ENCODE measurements at regions not wholly inside any gene's neighbourhood (a gene's known extent, or its start where the extent isn't known, plus 50 kb on each side); places are given as distances from the start of the nearest gene placed in this dataset.

GRCh38 chr5:124403281-124403680, 343.2 kb downstream of the ZNF608 start:
- WGBS = 95% methylated on average over 2 of the region's 2 CpGs

GRCh38 chr5:124402144-124402581, 344.3 kb downstream of the ZNF608 start:
- no peaks in the 10 kb centered on the region for H3K9me3 ChIP-seq (ENCODE audit: insufficient read depth, low read depth, low read length)
- no peaks in the 10 kb centered on the region for H3K36me3 ChIP-seq (ENCODE audit: insufficient read depth, low read length)
- WGBS = 73% methylated on average over 3 of the region's 3 CpGs
- H3K27me3 ChIP-seq (ENCODE audit: insufficient read depth, low read length) = no peaks in the 10 kb centered on the region
- no peak overlapping the region for H3K4me3 ChIP-seq (ENCODE audit: low read length)
- peaks cover 6% of the 10 kb centered on the region; the same call in 1 of the 2 replicates for H3K4me1 ChIP-seq (ENCODE audit: insufficient read depth, low read length)
- H3K27ac ChIP-seq (ENCODE audit: low read depth, low read length) = no peak overlapping the region
- no peak overlapping the region for H3K9ac ChIP-seq (ENCODE audit: low read depth, low read length)

More at GRCh38 chr5:124403281-124403680, 343.2 kb downstream of the ZNF608 start:
- no peaks in the 10 kb centered on the region for H3K9me3 ChIP-seq (ENCODE audit: insufficient read depth, low read depth, low read length)
- no peaks in the 10 kb centered on the region for H3K36me3 ChIP-seq (ENCODE audit: insufficient read depth, low read length)
- H3K27me3 ChIP-seq (ENCODE audit: insufficient read depth, low read length) = no peaks in the 10 kb centered on the region
- H3K4me1 ChIP-seq (ENCODE audit: insufficient read depth, low read length) = peaks cover 6% of the 10 kb centered on the region; the same call in 1 of the 2 replicates
- no peak overlapping the region for H3K27ac ChIP-seq (ENCODE audit: low read depth, low read length)
- H3K9ac ChIP-seq (ENCODE audit: low read depth, low read length) = no peak overlapping the region
- no peak overlapping the region for H3K4me3 ChIP-seq (ENCODE audit: low read length)

DNA sequence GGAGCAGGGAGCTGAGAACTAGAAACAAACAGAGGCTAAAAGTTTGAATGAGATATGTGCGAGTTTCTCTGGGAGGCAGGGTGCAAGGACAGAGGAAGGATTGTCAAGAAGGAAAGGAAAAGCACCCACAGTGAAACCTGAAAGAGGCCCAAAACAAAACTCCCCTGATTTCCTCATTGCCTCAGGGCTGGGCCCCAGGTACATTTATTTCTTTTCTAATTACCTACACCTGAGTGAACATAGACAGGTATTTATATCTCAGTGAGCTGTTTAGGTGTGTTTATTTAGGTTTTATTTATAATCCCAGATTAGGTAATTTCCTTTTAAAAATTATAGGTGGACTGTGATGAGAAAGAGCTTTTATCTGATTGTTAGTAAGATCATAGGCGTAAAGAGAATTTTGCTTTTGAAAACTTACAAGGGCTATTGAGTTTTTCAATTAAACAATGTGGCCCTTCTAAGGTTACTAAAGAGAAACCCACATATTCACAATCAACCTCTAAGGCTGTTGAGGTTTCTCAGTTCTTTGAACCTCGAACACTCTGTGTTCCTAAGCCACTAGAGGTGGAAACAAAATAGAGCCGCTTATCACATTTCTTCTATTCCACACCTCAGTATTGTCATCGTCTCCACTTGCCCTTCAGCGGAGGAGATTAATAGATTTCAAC, 344.8 kb downstream of the ZNF608 start:
- Histone ChIP-seq H3K27ac (ENCODE audit: low read depth, low read length) (no peak overlapping the region), H3K9ac (ENCODE audit: low read depth, low read length) (no peak overlapping the region)

GRCh38 chr5:124399426-124399961, 346.9 kb downstream of the ZNF608 start:
- WGBS = 74% methylated on average over 2 of the region's 3 CpGs
- Histone ChIP-seq H3K27ac (ENCODE audit: low read depth, low read length) (no peak overlapping the region), H3K4me3 (ENCODE audit: low read length) (no peak overlapping the region), H3K4me1 (ENCODE audit: insufficient read depth, low read length) (peaks cover 7% of the 10 kb centered on the region; the same call in 1 of the 2 replicates), H3K9ac (ENCODE audit: low read depth, low read length) (no peak overlapping the region), H3K27me3 (ENCODE audit: insufficient read depth, low read length) (no peaks in the 10 kb centered on the region), H3K36me3 (ENCODE audit: insufficient read depth, low read length) (no peaks in the 10 kb centered on the region), H3K9me3 (ENCODE audit: insufficient read depth, low read depth, low read length) (no peaks in the 10 kb centered on the region)

More for the DNA sequence above, 344.8 kb downstream of the ZNF608 start:
- H3K4me1 ChIP-seq (ENCODE audit: insufficient read depth, low read length) = peaks cover 6% of the 10 kb centered on the region; the same call in 1 of the 2 replicates
- H3K36me3 ChIP-seq (ENCODE audit: insufficient read depth, low read length) = no peaks in the 10 kb centered on the region
- H3K27me3 ChIP-seq (ENCODE audit: insufficient read depth, low read length) = no peaks in the 10 kb centered on the region
- 87% methylated on average over 6 of the region's 6 CpGs for WGBS
- no peaks in the 10 kb centered on the region for H3K9me3 ChIP-seq (ENCODE audit: insufficient read depth, low read depth, low read length)
- no peak overlapping the region for H3K4me3 ChIP-seq (ENCODE audit: low read length)

DNA sequence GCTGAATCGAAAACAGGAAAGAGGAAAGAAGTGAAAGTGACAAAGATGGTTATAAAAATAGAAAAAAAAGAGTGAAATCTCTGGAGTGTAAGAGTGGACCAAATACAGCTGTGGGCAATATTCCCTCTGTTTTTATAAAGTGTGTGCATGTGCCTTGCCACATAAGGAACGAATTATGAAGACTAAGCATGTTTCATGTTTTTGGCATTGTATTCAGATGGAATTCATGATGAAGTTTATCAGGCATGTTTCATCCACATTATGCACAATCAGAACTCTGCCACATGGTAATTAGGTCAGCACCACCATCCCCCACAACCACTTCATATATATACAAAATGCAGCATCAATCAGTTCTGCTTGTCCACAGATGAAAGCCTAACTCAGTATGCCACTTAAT, 348.0 kb downstream of the ZNF608 start:
- H3K36me3 ChIP-seq (ENCODE audit: insufficient read depth, low read length) = no peaks in the 10 kb centered on the region
- no peaks in the 10 kb centered on the region for H3K9me3 ChIP-seq (ENCODE audit: insufficient read depth, low read depth, low read length)
- 90% methylated on average over 2 of the region's 2 CpGs for WGBS
- H3K4me1 ChIP-seq (ENCODE audit: insufficient read depth, low read length) = peaks cover 15% of the 10 kb centered on the region
- H3K4me3 ChIP-seq (ENCODE audit: low read length) = no peak overlapping the region
- H3K27ac ChIP-seq (ENCODE audit: low read depth, low read length) = no peak overlapping the region
- H3K9ac ChIP-seq (ENCODE audit: low read depth, low read length) = no peak overlapping the region
- no peaks in the 10 kb centered on the region for H3K27me3 ChIP-seq (ENCODE audit: insufficient read depth, low read length)

- Histone ChIP-seq H3K9ac (ENCODE audit: low read depth, low read length) (no peak overlapping the region), H3K9me3 (ENCODE audit: insufficient read depth, low read depth, low read length) (no peaks in the 10 kb centered on the region), H3K36me3 (ENCODE audit: insufficient read depth, low read length) (no peaks in the 10 kb centered on the region), H3K27ac (ENCODE audit: low read depth, low read length) (no peak overlapping the region), H3K27me3 (ENCODE audit: insufficient read depth, low read length) (no peaks in the 10 kb centered on the region), H3K4me3 (ENCODE audit: low read length) (no peak overlapping the region), H3K4me1 (ENCODE audit: insufficient read depth, low read length) (peaks cover 15% of the 10 kb centered on the region)
- 96% methylated on average over 2 of the region's 2 CpGs for WGBS
Measured at GRCh38 chr5:124397317-124397716, 349.1 kb downstream of the ZNF608 start.

GRCh38 chr5:124395926-124396325, 350.5 kb downstream of the ZNF608 start:
- H3K9me3 ChIP-seq (ENCODE audit: insufficient read depth, low read depth, low read length) = peaks cover 5% of the 10 kb centered on the region; the same call in 1 of the 2 replicates
- H3K9ac ChIP-seq (ENCODE audit: low read depth, low read length) = no peak overlapping the region
- H3K27ac ChIP-seq (ENCODE audit: low read depth, low read length) = no peak overlapping the region
- peaks cover 9% of the 10 kb centered on the region for H3K4me1 ChIP-seq (ENCODE audit: insufficient read depth, low read length)
- no peak overlapping the region for H3K4me3 ChIP-seq (ENCODE audit: low read length)
- no peaks in the 10 kb centered on the region for H3K27me3 ChIP-seq (ENCODE audit: insufficient read depth, low read length)
- no peaks in the 10 kb centered on the region for H3K36me3 ChIP-seq (ENCODE audit: insufficient read depth, low read length)
- WGBS = 94% methylated on average over 5 of the region's 5 CpGs

- no peaks in the 10 kb centered on the region for H3K36me3 ChIP-seq (ENCODE audit: insufficient read depth, low read length)
- H3K9ac ChIP-seq (ENCODE audit: low read depth, low read length) = no peak overlapping the region
- peaks cover 11% of the 10 kb centered on the region for H3K9me3 ChIP-seq (ENCODE audit: insufficient read depth, low read depth, low read length)
- H3K27ac ChIP-seq (ENCODE audit: low read depth, low read length) = no peak overlapping the region
- no peaks in the 10 kb centered on the region for H3K27me3 ChIP-seq (ENCODE audit: insufficient read depth, low read length)
- H3K4me3 ChIP-seq (ENCODE audit: low read length) = no peak overlapping the region
- 78% methylated on average over 11 of the region's 11 CpGs for WGBS
- H3K4me1 ChIP-seq (ENCODE audit: insufficient read depth, low read length) = peaks cover 9% of the 10 kb centered on the region
Measured at GRCh38 chr5:124395287-124395686, 351.2 kb downstream of the ZNF608 start.

DNA sequence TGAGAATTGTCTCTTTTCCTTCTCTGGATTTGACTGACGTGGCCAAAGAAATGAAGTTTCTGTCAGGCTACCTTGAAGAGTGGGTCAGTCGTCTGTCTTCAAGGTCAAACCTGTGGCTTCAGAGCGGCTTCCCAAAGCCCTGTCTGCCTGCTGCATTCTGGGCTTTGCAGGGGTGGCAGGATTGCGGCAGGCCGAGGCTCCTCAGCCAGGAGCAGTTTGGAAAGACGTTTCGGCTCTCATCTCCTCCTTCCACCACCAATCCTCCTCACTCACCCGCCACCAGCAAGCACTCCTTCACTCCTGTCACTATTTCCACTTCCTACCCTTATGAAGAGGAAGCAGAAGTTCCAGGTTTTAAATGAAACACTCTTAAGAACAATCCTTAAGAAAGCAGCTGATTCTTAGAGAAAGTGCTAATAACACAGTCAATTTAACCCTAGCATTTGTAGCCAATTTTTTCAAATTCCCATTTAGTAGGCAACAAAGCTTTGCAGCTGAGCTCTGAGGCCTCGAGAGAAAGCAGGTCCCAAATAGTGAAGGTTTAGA, 351.7 kb downstream of the ZNF608 start:
- Histone ChIP-seq H3K4me1 (ENCODE audit: insufficient read depth, low read length) (peaks cover 9% of the 10 kb centered on the region), H3K9me3 (ENCODE audit: insufficient read depth, low read depth, low read length) (peaks cover 16% of the 10 kb centered on the region), H3K27me3 (ENCODE audit: insufficient read depth, low read length) (no peaks in the 10 kb centered on the region), H3K27ac (ENCODE audit: low read depth, low read length) (no peak overlapping the region), H3K9ac (ENCODE audit: low read depth, low read length) (no peak overlapping the region), H3K4me3 (ENCODE audit: low read length) (no peak overlapping the region), H3K36me3 (ENCODE audit: insufficient read depth, low read length) (no peaks in the 10 kb centered on the region)
- 86% methylated on average over 9 of the region's 9 CpGs for WGBS

GRCh38 chr5:124393584-124394379, 352.7 kb downstream of the ZNF608 start:
- H3K27me3 ChIP-seq (ENCODE audit: insufficient read depth, low read length) = no peaks in the 10 kb centered on the region
- H3K27ac ChIP-seq (ENCODE audit: low read depth, low read length) = no peak overlapping the region
- H3K4me3 ChIP-seq (ENCODE audit: low read length) = no peak overlapping the region
- H3K4me1 ChIP-seq (ENCODE audit: insufficient read depth, low read length) = peaks cover 9% of the 10 kb centered on the region
- WGBS = 86% methylated on average over 5 of the region's 5 CpGs
- no peak overlapping the region for H3K9ac ChIP-seq (ENCODE audit: low read depth, low read length)
- H3K36me3 ChIP-seq (ENCODE audit: insufficient read depth, low read length) = no peaks in the 10 kb centered on the region
- peaks cover 24% of the 10 kb centered on the region for H3K9me3 ChIP-seq (ENCODE audit: insufficient read depth, low read depth, low read length)

GRCh38 chr5:124383693-124384092, 362.7 kb downstream of the ZNF608 start:
- H3K27ac ChIP-seq (ENCODE audit: low read depth, low read length) = no peak overlapping the region
- H3K4me3 ChIP-seq (ENCODE audit: low read length) = no peak overlapping the region
- no peaks in the 10 kb centered on the region for H3K36me3 ChIP-seq (ENCODE audit: insufficient read depth, low read length)
- H3K27me3 ChIP-seq (ENCODE audit: insufficient read depth, low read length) = no peaks in the 10 kb centered on the region
- peaks cover 6% of the 10 kb centered on the region for H3K4me1 ChIP-seq (ENCODE audit: insufficient read depth, low read length)
- H3K9ac ChIP-seq (ENCODE audit: low read depth, low read length) = no peak overlapping the region
- H3K9me3 ChIP-seq (ENCODE audit: insufficient read depth, low read depth, low read length) = peaks cover 43% of the 10 kb centered on the region

All from HUES64 (cell line).